GM12874 (cell line): ENCODE measurements at regions not wholly inside any gene's neighbourhood (a gene's known extent, or its start where the extent isn't known, plus 50 kb on each side); places are given as distances from the start of the nearest gene placed in this dataset.

Source experiments
- TF ChIP-seq, protein P1 (sequence below): IDR thresholded peaks from 2 replicates; pipeline ENCODE4 v1.5.1; 2011; ENCODE audit warnings: low read depth, mild to moderate bottlenecking, control low read depth, low read length, moderate library complexity; ENCODE audit not compliant: insufficient read depth

- TF ChIP-seq, protein P1, sequence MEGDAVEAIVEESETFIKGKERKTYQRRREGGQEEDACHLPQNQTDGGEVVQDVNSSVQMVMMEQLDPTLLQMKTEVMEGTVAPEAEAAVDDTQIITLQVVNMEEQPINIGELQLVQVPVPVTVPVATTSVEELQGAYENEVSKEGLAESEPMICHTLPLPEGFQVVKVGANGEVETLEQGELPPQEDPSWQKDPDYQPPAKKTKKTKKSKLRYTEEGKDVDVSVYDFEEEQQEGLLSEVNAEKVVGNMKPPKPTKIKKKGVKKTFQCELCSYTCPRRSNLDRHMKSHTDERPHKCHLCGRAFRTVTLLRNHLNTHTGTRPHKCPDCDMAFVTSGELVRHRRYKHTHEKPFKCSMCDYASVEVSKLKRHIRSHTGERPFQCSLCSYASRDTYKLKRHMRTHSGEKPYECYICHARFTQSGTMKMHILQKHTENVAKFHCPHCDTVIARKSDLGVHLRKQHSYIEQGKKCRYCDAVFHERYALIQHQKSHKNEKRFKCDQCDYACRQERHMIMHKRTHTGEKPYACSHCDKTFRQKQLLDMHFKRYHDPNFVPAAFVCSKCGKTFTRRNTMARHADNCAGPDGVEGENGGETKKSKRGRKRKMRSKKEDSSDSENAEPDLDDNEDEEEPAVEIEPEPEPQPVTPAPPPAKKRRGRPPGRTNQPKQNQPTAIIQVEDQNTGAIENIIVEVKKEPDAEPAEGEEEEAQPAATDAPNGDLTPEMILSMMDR = no peak
Observed at GRCh38 chr9:11968631-11969030, 724.6 kb upstream of the TYRP1 start.

GRCh38 chr9:11973011-11973410 lies 720.2 kb upstream of the TYRP1 start:
- TF ChIP-seq, protein P1 = no peak

GRCh38 chr9:11973511-11973910 lies 719.7 kb upstream of the TYRP1 start:
- TF ChIP-seq, protein P1 = no peak

GRCh38 chr9:11992866-11993265 lies 700.3 kb upstream of the TYRP1 start:
- TF ChIP-seq, protein P1 = no peak

GRCh38 chr9:12014488-12014887 lies 678.7 kb upstream of the TYRP1 start:
- TF ChIP-seq, protein P1 = no peak

DNA sequence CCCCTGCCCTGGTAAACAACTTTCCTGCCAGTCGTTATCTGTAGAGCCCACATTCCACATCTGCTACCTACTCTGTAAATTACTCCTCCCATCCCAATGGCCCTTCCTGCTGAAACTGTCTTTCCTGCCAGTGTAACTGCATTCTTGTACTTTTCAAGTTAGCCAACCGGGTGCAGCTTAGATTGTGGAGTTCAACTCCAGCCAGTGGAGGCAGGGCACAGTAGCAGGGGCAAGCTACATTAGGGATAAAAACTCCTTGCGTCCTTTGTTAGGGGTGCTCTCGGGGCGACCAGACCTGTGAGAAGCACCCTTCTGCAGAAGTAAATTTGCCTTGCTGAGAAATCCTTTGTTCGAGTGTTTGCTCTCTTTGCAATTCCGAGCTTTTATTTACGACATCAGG lies 639.0 kb upstream of the TYRP1 start:
- TF ChIP-seq, protein P1 = no peak

DNA sequence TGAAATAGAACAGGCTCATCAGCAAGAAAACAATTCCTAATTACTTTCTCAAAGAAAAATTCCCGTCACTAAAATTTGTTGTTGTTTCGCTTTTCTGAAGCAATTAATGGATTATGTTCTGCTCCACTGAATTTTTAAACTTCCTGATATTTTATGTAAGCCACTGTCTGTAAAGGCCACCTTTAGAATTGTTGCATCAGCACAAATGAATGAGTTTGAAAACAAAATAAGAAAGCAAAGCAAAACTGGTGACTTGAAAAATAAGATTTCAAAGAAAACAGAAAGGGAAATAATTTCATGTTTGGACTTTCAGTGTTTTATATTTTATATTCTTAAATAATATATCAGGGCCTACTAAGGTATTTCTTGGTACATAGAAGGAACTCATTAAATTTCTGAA lies 636.3 kb upstream of the TYRP1 start:
- TF ChIP-seq, protein P1 = no peak

DNA sequence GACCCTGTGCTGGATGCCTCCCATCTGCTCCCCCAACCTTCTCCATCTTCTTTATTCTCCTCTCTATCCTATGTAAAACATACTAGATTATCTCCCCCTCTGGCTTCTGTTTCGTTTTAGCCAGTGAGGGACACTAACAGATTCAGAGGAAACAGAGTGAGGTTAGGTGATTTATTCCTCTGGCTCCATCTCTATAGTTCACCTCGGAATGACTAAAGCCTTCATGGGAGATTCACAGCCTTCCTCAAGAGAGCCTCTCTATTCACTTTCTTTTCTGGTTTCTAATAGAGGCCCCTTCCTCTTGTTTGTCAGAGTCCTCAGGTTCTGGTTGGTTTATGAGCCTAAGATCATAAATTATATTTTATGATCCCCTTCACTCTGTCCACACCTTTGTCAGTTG lies 633.1 kb upstream of the TYRP1 start:
- TF ChIP-seq, protein P1 = no peak
